DOHH2 (cell line): ENCODE measurements at regions not wholly inside any gene's neighbourhood (a gene's known extent, or its start where the extent isn't known, plus 50 kb on each side); places are given as distances from the start of the nearest gene placed in this dataset.

Experiments used
- H3F3A ChIP-seq: fragments of 200-600 bp; sonication (generic), shearing (Covaris generic); 2 replicates; pipeline ENCODE4 v1.6.0; 2016; ENCODE audit warnings: antibody characterized with exemption, mild to moderate bottlenecking; ENCODE audit not compliant: control insufficient read depth, insufficient read depth
- H3K27ac ChIP-seq: fragments of 200-600 bp; sonication (generic); 2 replicates; pipeline ENCODE4 v1.5.1; 2014; ENCODE audit warnings: low read depth, mild to moderate bottlenecking, low read length, moderate library complexity
- H3K27me3 ChIP-seq: fragments of 200-600 bp; sonication (generic); 2 replicates; pipeline ENCODE4 v1.6.1; 2014; ENCODE audit warnings: mild to moderate bottlenecking, low read length, mixed read lengths; ENCODE audit not compliant: control insufficient read depth
- H3K36me3 ChIP-seq: fragments of 200-600 bp; sonication (generic); 2 replicates; pipeline ENCODE4 v1.6.1; 2014; ENCODE audit warnings: mild to moderate bottlenecking, low read length, moderate library complexity, mixed read lengths; ENCODE audit not compliant: control insufficient read depth
- H3K4me1 ChIP-seq: fragments of 200-600 bp; sonication (generic); 2 replicates; pipeline ENCODE4 v1.6.1; 2014; ENCODE audit warnings: mild to moderate bottlenecking, low read length, mixed read lengths; ENCODE audit not compliant: control insufficient read depth
- H3K4me2 ChIP-seq: fragments of 200-600 bp; sonication (generic); 2 replicates; pipeline ENCODE4 v1.6.0; 2014; ENCODE audit warnings: mild to moderate bottlenecking, low read length, moderate library complexity
- H3K4me3 ChIP-seq: fragments of 200-600 bp; sonication (generic); 2 replicates; pipeline ENCODE4 v1.5.1; 2014; ENCODE audit warnings: mild to moderate bottlenecking, low read length, mixed read lengths
- H3K79me2 ChIP-seq: fragments of 200-600 bp; sonication (generic); 2 replicates; pipeline ENCODE4 v1.6.1; 2014; ENCODE audit warnings: mild to moderate bottlenecking, low read length, mixed read lengths; ENCODE audit not compliant: control insufficient read depth
- H3K9me2 ChIP-seq: fragments of 200-600 bp; sonication (generic); replicated peaks from 2 replicates; pipeline ENCODE4 v1.6.1; 2014; ENCODE audit warnings: mild to moderate bottlenecking, low read length, mixed read lengths; ENCODE audit not compliant: control insufficient read depth
- H3K9me3 ChIP-seq: fragments of 200-600 bp; sonication (generic); 2 replicates; pipeline ENCODE4 v1.6.1; 2014; ENCODE audit warnings: antibody characterized with exemption, low read length, mixed read lengths; ENCODE audit not compliant: control insufficient read depth, insufficient read depth
- H4K20me1 ChIP-seq: fragments of 200-600 bp; sonication (generic); 2 replicates; pipeline ENCODE4 v1.6.0; 2014; ENCODE audit warnings: low read depth, mild to moderate bottlenecking, antibody characterized with exemption, low read length, moderate library complexity; ENCODE audit not compliant: control insufficient read depth, insufficient read depth
- CTCF ChIP-seq: fragments of 200-600 bp; sonication (generic); IDR thresholded peaks from one replicate; pipeline ENCODE4 v1.5.1; 2014; ENCODE audit warnings: antibody characterized with exemption, mild to moderate bottlenecking, low read depth, low read length; ENCODE audit not compliant: poor library complexity, severe bottlenecking
- EZH2phosphoT487 ChIP-seq: fragments of 200-600 bp; sonication (generic); IDR thresholded peaks from 2 replicates; pipeline ENCODE4 v1.6.1; 2017; ENCODE audit warnings: borderline replicate concordance, mild to moderate bottlenecking, antibody characterized with exemption, low read length, moderate library complexity, mixed read lengths

- no peaks in the 10 kb centered on the region for H3K27me3 ChIP-seq
- H3K4me3 ChIP-seq: no peak overlapping the region
- no peak overlapping the region for H3K4me2 ChIP-seq
- H3K4me1 ChIP-seq: no peaks in the 10 kb centered on the region
- H3F3A ChIP-seq: no peaks in the 10 kb centered on the region
- no peak for TF ChIP-seq CTCF
- TF ChIP-seq EZH2phosphoT487: no peak
- H3K36me3 ChIP-seq: no peaks in the 10 kb centered on the region
- H3K9me2 ChIP-seq: no peaks in the 10 kb centered on the region
- no peaks in the 10 kb centered on the region for H4K20me1 ChIP-seq
- H3K79me2 ChIP-seq: no peaks in the 10 kb centered on the region
- no peaks in the 10 kb centered on the region for H3K9me3 ChIP-seq
- H3K27ac ChIP-seq: no peak overlapping the region
Measured at GRCh38 chr11:134524896-134525845, 113.1 kb upstream of the B3GAT1 start.

- no peaks in the 10 kb centered on the region for H3K36me3 ChIP-seq
- H3K9me2 ChIP-seq: no peaks in the 10 kb centered on the region
- H3K4me3 ChIP-seq: no peak overlapping the region
- no peaks in the 10 kb centered on the region for H4K20me1 ChIP-seq
- no peaks in the 10 kb centered on the region for H3K9me3 ChIP-seq
- H3K4me2 ChIP-seq: no peak overlapping the region
- no peak overlapping the region for H3K27ac ChIP-seq
- no peak for TF ChIP-seq CTCF
- no peaks in the 10 kb centered on the region for H3F3A ChIP-seq
- no peaks in the 10 kb centered on the region for H3K27me3 ChIP-seq
- H3K4me1 ChIP-seq: no peaks in the 10 kb centered on the region
- no peaks in the 10 kb centered on the region for H3K79me2 ChIP-seq
Measured at GRCh38 chr11:134524201-134524600, 112.2 kb upstream of the B3GAT1 start.

- Histone ChIP-seq H3K4me1 (no peaks in the 10 kb centered on the region), H3F3A (no peaks in the 10 kb centered on the region), H3K9me2 (no peaks in the 10 kb centered on the region), H3K4me3 (no peak overlapping the region), H3K36me3 (no peaks in the 10 kb centered on the region), H3K79me2 (no peaks in the 10 kb centered on the region), H3K27ac (no peak overlapping the region), H4K20me1 (no peaks in the 10 kb centered on the region), H3K9me3 (no peaks in the 10 kb centered on the region), H3K27me3 (no peaks in the 10 kb centered on the region), H3K4me2 (no peak overlapping the region)
- TF ChIP-seq CTCF (no peak), EZH2phosphoT487 (no peak)
Measured at GRCh38 chr11:134522782-134523570, 110.9 kb upstream of the B3GAT1 start.
